Stimulated activated CD8-positive, alpha-beta memory T cell treated with anti-CD3 and anti-CD28 coated beads, Interleukin-7, amount 100 ng/mL, for 48 hours (primary cell): ENCODE measurements at regions not wholly inside any gene's neighbourhood (a gene's known extent, or its start where the extent isn't known, plus 50 kb on each side); places are given as distances from the start of the nearest gene placed in this dataset.
A peak's percentile ranks its signal among the peaks of the same experiment; 100 is the strongest.

ENCODE experiments used
- DNase-seq, 2 donors: peaks; one replicate each; pipeline ENCODE4 v3.0.0-alpha.2; 2020; ENCODE audit warnings: low read depth in 1 of 2; ENCODE audit errors: extremely low read depth in 1 of 2

DNA sequence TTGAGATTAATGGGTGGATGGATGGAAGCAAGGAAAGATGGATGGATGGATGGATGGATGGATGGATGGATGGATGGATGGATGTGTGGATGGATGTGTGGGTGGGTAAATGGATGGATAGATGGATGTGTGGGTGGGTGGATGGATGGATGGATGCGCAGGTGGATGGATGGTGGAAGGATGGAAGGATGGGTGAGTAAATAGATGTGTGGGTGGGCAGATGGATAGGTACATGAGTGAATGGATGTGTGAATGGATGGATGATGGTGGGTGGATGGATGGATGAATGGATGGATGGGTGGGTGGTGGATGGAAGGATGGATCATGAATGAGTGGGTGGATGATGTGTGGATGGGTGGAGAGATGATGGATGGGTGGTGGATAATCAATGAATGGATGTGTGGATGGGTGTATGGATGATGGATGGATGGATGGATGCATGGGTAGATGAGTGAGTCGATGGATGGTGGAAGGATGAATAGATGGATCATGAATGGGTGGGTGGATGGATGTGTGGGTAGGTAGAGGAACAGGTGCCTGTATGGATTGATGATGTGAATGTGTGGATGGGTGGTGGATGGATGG, 375.2 kb downstream of the BRD1 start:
- DNase-seq, result no peak

DNA sequence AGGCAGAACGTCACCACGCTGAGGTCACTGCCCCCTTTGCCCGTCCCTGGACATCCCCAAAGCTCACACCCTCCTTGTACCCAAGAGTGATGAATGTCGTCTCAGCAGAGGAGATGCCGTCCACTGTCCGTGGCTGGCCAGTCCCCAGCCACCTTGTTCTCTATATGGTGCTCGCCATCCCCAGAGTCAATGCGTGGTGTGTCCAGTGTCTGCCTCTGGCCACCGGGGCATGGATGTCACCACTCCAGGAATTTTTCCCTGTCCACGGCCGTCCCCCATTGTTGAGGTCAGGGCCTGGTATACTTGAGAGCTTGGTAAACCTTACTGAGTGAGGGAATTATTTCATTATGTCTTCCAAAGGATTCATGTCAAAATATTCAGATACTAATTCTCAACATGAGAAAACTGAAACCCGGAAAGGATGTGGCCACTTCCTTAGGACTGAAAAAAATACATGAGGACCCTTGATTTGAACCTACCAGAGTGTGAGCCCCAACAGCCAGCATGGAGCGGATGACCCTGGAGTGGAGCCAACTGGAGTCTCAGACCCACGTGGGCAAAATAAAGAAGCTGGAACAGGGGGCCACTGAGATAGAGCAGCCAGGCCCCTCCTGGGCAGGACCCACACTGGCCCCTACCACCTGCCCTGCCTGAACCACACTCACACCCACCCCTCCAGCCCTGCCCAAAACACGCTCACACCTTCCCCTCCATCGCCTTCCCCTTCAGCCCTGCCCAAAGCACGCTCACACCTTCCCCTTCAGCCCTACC, 376.4 kb downstream of the BRD1 start:
- DNase-seq, result no peak

DNA sequence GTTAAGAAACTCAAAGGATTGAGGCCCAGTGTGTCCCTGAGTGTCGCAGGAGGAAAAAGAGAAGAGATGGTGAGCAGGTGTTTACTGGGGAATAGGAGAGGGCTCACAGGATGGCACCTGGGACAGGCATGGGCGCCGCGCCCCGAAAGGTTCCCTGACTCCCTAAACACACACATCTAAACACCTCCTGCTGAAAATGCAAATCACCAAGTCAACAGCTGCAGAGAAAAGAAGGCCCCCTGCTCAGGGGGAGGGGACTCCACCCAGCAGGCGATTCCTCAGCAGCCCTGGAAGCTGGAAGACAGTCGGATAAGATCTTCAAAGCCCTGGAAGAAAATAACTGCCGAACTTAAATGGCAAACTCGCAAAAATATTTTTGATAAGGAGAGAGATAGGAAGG, 377.2 kb downstream of the BRD1 start:
- DNase-seq, result no peak

DNA sequence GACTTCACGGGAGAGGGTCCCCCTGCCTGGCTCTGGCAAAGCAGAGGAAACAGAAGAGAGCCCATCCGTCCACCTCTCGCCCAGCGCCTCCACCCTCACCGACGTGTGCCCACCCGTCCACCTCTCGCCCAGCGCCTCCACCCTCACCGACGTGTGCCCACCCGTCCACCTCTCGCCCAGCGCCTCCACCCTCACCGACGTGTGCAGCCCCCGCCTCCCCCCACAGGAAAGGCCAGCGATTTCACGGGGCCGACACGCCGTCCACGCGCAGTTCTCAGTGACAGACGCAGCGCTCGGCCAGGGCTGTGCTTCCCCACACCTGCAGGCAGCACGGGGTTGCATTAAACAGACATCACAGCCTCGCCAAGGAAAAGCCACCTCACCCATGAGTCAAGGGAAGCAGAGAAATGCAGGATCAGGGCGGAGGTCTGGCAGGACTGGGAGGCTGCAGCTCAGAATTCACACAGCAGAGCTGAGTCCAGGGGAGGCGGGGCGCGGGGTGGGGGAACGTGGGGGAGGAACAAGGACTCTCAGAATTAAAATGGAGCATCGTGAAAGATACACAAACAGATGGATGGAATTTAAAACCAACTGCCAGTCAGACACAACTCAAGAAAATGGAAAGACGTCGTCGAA, 377.7 kb downstream of the BRD1 start:
- no peak for DNase-seq

DNA sequence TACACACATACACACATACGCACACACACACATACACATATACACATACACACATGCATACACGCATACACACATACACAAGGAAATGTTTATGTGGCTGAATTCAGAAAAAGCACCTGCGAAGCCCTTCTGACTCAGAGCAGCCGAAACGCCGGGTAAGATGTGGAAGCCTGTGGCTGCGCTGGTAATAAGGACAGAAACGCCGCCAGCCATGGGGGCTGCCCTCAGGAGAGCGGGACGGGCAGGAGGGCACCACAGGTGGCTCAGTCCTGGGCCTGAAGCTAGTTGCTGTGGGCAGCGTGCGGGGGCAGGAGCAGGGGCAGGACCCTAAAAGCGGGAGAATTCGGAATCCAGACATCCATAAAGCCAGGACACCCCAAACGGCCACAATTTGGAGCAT, 378.3 kb downstream of the BRD1 start:
- DNase-seq, result no peak

DNA sequence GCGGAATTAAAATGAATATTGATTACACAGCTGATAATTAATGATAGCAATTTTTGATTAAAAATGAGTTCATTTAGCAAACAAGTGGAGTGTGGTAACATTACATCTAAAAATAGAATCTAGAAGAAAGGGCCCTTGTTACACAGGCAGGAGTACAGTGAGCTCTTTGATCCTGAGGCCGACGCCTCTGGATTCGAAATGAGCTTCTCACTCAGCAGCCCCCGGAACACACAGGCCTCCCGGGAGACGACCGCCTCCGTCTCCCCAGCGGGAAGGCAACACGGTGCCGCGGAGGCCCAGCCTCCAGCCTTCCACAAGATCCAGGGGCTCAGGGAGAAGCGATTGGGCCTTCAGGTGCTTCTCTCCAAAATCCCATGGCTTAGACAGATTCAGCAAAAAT, 379.1 kb downstream of the BRD1 start:
- no peak for DNase-seq

DNA sequence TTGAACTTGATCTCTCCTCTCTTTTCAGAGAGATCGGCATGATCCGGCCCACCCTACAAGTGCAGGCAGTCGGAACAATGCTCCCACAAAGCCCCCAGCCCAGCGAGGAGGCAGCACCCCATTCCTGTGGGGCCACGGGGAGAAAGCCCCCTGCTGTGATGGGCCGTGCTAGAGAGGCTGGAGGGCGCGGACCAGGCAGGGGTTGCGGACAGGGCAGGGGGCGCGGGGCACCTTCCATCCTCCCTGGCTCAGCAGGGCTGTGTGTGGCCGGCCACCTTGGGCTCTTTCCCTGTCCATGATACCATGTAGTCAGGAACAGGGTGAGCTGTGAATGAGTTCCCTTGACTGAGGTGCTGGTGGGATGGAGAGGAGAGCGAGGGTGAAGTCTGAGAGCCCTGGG, 379.8 kb downstream of the BRD1 start:
- DNase-seq, result no peak

DNA sequence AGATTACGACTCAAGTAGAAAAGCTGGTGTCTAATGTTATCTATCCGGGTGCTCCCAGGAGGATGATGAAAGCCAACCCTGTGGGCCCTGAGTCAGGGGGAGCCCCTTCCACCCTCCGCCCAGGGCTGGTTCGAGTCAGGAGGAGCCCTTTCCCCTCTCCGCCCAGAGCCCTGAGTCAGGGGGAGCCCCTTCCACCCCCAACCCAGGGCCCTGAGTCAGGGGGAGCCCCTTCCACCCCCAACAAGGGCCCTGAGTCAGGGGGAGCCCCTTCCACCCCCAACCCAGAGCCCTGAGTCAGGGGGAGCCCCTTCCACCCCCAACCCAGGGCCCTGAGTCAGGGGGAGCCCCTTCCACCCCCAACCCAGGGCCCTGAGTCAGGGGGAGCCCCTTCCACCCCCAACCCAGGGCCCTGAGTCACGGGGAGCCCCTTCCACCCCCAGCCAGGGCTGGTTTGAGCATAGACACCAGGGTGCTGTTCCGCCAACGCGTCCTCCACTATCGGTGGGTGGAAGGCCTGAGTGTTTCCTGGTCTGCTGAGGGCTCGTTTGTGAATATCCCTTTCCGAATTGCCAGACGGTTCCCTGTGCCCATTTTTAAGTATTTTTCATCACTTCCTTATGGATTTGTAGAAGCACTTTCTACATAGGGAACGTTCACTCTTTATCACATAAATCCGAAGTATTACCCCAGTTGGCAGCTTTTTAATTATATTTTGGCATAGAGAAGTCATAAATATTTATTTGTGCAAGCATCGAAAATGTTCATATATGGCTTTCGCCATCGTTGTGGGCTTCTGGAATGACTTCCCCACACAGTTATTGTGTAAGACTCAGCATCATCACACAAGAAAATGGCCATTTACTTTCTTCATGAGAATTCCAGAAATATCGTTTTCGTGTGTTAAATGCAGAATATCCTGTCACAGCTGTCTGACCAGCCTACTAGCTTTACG, 380.6 kb downstream of the BRD1 start:
- peak; percentile 8 to 9 for DNase-seq

DNA sequence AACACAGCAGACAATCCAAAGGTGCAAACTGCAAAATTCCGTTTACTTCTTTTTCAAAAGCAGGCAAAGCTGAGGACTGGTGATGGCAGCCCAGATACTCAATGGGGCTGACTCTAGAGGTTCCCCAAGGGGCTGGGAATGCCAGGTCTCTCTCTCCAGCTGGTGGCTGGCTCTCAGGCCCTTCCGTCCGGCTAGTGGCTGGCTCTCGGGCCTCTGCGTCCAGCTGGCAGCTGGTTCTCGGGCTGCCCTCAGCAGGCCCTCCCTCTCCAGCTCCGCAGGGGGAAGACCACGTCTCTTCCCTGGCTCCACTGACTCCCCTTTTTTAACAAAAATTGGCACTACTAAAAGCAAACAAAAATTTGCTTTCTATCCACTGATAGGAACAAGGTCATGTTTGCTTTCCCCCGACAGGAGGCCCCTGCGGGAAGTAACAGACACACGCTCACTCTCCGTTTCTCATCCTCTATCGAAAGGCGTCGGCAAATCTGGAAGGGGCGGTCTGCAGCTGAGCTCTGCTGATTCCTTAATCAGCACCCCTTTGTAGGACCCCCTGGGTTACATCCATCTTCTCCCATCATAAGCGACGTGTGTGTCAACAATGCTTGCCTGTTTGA, 381.4 kb downstream of the BRD1 start:
- DNase-seq, result no peak

DNA sequence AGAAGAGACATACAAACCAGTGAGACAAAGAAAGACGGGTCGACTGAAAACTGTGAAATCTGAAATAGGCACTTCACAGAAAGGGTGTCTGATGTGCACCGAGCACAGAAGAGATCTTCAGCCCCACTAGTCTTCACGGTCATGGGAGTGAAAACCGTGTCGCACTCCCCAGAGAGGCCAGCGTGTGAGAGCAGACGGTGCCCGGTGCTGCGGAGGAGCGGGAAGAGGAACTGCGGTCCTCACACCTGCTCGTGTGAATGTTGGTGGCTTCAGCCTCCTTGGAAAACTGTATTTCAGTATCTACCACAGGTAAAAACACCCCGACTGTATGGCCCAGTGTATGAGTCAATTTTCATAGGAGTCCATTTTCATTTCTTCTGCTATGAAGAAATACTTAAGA, 382.9 kb downstream of the BRD1 start:
- no peak for DNase-seq

DNA sequence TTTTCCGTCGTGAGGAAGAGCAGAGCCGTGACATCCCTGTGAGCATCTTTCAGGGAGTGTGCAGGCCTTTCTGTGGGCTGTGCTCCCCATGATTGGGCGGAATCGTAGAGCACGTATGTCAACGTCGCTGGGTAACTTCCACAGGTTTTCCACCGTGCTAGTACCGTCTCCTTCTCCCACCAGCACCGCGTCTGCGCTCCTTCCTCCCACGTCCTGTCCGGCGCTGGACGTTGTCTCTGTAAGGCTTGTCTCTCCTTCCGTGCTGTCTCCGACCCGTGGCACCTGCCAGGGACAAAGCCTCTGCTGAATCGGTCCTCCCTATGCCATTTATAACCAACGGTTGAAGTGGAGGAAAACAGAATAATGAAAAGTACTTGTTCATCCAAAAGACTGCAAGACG, 386.7 kb downstream of the BRD1 start:
- DNase-seq, result no peak

DNA sequence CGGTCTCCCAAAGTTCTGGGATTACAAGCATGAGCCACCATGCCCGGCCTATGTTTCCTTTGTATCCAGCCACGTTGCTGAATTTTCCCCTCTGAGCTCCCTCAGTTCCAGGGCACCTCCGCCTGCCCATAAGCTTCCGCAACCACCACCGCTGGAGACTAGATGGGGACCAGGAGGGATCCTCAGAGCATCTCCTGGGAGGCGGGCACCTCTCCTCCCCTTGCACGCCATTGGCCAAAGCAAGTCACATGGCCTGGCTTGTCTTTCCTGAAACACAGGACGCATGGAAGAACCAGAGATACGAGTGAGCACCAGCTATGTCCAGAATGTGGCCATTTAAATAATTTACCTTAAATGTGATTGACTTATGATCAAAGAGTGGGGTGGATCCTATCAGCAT, 388.3 kb downstream of the BRD1 start:
- no peak for DNase-seq

DNA sequence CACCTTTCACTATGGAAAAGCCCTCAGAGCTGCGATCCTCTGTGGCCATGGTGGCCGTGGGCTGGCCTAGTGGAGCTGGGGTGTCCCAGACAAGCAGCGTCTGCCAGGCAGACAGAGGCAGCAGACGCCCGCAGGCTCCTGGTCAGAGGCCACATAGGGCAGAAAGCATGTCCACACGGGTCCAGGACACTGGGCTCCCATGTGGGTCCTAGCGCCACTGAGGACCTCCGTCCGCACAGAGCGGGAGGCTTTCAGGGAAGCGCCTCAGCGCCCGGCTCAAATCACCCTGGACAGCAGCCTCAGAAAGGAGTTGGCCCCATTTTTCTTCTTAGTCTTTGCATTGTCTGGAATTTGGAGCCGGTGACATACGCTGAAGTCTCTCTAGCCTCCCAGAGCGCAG, 389.7 kb downstream of the BRD1 start:
- no peak for DNase-seq

DNA sequence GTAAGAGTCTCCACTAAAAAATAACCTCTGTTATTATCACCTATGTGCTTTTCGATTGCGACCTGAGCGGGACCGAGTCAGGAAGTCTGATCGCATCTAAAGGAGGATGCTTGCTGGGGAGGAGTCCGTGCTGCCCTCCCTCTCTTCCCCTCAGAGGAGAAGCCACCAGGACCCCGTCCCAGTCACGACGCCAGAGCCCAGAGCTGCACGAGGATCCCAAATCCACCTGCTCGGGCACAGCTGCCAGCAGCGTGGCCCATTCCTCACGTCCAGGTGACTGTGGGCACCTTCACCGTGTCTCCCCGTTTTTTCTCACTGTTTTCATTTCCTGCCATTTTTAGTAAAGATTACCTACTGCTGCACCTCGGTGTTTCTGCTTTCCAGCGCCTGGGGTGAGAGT, 390.3 kb downstream of the BRD1 start:
- DNase-seq, result no peak

DNA sequence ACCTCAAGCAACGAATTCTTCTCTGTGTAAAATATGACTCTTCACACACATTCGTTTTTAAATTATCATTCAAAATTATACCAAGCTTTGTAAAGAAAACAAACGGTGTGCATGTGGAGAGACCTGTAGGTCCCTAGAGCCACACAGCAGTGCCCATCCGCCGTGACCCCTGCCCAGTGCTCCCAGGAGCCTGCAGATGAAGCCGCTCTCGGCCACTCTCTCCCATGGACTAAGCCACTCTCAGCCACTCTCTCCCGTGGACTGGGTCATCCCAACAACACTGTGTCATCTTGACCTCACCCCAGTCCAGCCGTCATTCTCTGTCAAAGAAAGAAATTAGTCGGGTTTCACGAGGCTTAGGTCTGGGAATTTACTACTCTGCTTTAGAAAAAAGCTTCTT, 391.6 kb downstream of the BRD1 start:
- DNase-seq, result no peak

DNA sequence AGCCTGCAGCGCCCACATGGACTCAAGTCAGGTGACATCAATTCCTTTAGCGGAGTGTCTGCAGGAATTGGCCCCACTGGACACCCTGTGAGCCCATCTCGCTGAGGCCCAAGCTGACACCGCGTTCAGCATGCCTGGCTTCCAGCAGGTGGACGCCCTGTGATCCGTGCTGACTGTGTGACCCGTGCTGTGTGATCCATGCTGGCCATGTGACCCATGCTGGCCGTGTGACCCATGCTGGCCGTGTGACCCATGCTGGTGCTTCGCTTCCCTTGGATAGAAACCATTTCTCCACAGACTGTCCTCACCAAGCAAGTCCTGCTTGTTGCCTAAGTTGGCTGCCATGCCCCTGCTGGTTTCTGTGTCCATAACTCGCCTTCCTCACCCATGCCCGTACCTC, 392.1 kb downstream of the BRD1 start:
- DNase-seq, result no peak

DNA sequence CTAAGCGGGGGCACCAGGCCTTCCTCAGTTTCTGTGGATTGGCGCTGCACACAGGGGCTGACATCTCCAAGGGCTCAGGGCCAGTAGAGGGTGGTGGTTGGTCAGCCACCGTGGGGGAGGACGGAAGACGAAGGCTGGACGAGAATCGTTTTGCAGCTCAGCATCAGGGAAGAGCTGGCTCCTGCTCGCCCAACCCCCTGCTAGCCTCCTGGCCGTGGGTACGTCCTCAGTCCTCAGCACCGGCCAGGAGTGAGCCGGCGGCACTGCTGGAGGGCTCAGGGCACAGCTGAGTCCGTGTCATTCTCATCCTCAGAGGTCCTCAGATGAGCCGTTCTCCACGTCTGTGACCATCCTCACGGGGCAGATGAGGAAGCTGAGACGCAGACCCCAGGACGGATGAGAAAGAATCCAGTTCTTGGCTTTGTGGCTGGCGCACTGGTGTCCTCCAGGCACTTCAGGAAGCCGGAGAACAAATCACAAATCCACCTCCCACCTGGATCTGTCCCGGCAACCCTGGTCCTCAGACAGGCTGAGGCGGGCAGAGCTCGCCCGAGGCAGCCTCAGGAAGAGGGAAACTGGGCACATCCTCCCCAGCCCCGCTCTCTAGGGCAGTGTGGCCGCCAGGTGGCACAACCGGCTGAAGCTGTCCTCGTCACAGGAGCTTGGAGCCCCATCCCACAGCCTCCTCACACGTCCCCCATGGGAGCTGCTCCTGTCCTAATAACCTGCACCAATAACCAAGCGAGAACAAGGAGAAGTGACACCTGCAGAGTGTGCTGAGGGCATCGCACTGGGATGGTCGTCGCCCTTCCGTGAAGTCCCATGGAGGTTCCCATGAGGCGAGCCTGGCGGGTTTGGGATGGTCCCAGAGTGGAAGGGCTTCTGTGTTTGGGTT, 393.7 kb downstream of the BRD1 start:
- DNase-seq, result no peak

DNA sequence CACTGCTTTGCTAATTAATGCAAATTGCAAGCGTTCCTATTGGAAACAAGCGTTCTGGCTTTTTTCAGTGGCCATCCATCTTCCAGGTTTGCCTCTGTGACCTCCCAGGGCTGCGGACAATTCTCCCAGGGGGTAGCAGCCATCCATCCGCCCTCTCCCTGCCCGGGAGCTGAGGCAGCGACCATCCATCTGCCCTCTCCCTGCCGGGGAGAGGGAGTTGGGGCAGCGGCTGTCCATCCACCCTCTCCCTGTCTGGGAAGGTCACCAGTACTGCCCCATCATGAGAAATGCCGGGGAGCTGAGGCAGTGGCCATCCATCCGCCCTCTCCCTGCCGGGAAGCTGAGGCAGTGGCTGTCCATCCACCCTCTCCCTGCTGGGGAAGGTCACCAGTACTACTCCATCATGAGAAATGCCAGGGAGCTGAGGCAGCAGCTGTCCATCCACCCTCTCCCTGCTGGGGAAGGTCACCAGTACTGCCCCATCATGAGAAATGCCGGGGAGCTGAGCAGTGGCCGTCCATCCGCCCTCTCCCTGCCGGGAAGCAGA, 394.7 kb downstream of the BRD1 start:
- no peak for DNase-seq

DNA sequence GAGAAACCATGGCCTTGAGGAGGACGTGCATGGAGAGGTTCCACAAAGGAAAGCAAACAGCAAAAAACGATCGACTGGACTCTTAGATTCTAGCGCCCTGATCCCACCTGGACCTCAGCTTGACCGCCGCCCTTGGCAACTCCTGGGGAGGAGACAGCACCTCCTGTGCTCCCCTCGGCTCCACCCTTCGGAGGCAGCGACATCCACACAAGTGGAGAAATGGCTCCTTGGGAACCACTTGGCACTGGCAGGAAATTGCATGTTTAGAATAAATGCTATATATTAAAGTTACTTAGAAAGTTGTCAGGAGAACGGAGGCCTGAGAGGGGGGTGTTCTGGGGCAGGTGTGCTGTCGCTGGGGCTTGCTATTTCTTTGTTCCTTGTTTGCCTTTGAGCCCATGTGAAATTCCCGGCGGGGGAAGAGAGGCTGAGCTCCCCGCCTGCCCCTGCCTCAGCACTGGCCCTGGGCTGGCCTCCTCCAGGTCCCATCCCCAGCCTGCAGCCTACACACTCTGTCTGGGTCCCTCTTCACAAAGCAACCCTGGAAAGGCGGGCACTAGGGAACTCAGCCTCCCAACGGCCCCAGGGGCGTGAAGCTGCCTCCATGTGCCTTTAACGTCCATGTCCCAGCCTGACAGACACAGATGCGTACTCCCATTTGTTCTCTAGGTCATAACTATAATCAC, 395.3 kb downstream of the BRD1 start:
- DNase-seq, result no peak
